Naive B cell (primary cell): ENCODE measurements at regions not wholly inside any gene's neighbourhood (a gene's known extent, or its start where the extent isn't known, plus 50 kb on each side); places are given as distances from the start of the nearest gene placed in this dataset.

Experiments used
- ATAC-seq, 2 donors: fragments of 150-1000 bp; cut with Tn5 transposase; 2 replicates each; pipeline ENCODE4 v1.10.0; 2021; ENCODE audit warnings: low read depth in 2 of 2, mild to moderate bottlenecking in 2 of 2, moderate library complexity in 2 of 2
- DNase-seq: peaks from one replicate; pipeline ENCODE4 v3.0.0; 2022
- H3K27ac Mint-ChIP-seq, 6 donors: one replicate each; pipeline ENCODE4 v1.8.0; 2020 to 2022; ENCODE audit warnings: mild to moderate bottlenecking in 6 of 6, mixed read lengths in 6 of 6, moderate library complexity in 5 of 6, inconsistent platforms in 2 of 6
- H3K27me3 Mint-ChIP-seq, 3 donors: one replicate each; pipeline ENCODE4 v1.8.0; 2021 to 2022; ENCODE audit warnings: mixed read lengths in 3 of 3, mild to moderate bottlenecking in 1 of 3
- H3K36me3 Mint-ChIP-seq, 2 donors: one replicate each; pipeline ENCODE4 v1.8.0; 2020 to 2022; ENCODE audit warnings: mixed read lengths in 2 of 2, inconsistent platforms in 1 of 2, mild to moderate bottlenecking in 1 of 2
- H3K4me1 Mint-ChIP-seq, 3 donors: one replicate each; pipeline ENCODE4 v1.8.0; 2020 to 2022; ENCODE audit warnings: mixed read lengths in 3 of 3, inconsistent platforms in 1 of 3, mild to moderate bottlenecking in 1 of 3, moderate library complexity in 1 of 3
- H3K4me3 Mint-ChIP-seq, 8 donors: one replicate each; pipeline ENCODE4 v1.8.0; 2020 to 2022; ENCODE audit warnings: mild to moderate bottlenecking in 8 of 8, mixed read lengths in 8 of 8, moderate library complexity in 8 of 8, inconsistent platforms in 2 of 8
- H3K9me3 Mint-ChIP-seq, 7 donors: one replicate each; pipeline ENCODE4 v1.8.0; 2020 to 2022; ENCODE audit warnings: mixed read lengths in 7 of 7, mild to moderate bottlenecking in 5 of 7, inconsistent platforms in 2 of 7, moderate library complexity in 1 of 7

- Mint-ChIP-seq H3K4me1 (peaks cover 22 to 41% (median 28%) of the 10 kb centered on the region in 3 donors), H3K4me3 (no peak overlapping the region), H3K36me3 (no peaks in the 10 kb centered on the region), H3K27me3 (peaks cover 0 to under 1% (median 0%) of the 10 kb centered on the region in 3 donors), H3K9me3 (peaks cover 0 to 5% (median 0%) of the 10 kb centered on the region in 7 donors), H3K27ac (peak overlapping the region in 4 of 6 donors; percentile 7 to 92 (median 31))
- ATAC-seq, result peak; percentile 17 to 52
- peak; percentile 14 for DNase-seq
Measured at GRCh38 chr13:36555151-36555986, 118.5 kb upstream of the SERTM1 start.

DNA sequence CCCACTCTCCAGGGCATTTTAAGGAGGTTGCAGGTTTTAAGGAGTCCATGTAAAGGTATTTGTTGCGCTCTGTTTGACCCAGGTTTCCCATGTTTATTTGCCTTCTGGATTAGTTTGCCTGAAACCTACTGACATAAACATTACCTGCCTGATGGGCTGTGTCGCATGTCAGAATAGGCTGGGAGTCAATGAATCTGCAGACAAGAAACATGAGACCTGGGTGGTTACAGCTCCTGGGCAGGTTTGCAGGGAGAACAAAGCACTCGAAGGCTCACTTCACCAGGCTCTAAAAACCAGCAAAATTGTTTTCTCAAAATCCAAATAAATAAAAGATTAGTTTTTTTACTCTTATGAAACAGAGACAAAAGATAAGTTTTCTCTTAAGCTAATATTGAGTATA is 114.4 kb upstream of the SERTM1 start:
- no peaks in the 10 kb centered on the region for H3K9me3 Mint-ChIP-seq
- H3K27me3 Mint-ChIP-seq, result no peaks in the 10 kb centered on the region
- H3K27ac Mint-ChIP-seq, result no peak overlapping the region
- DNase-seq, result no peak
- no peak overlapping the region for H3K4me3 Mint-ChIP-seq
- peaks cover 6 to 9% (median 7%) of the 10 kb centered on the region in 3 donors for H3K4me1 Mint-ChIP-seq
- ATAC-seq, result no peak
- H3K36me3 Mint-ChIP-seq, result no peaks in the 10 kb centered on the region

DNA sequence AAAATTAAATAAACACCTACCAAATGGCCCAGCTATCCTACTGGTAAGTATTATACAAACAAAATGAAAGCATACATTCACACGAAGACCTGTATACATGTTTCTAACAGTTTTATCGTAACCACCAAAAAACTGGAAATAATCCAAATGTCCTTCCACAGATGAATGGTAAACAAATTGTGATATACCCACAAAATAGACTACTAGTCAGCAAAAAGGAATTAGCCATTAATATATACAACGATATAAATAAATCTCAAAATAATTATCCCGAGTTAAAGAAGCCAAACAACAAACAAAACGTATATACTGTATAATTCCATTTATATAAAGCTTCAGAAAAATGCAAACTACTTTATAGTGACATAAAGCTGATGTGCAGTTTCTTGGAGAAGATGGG is 106.3 kb upstream of the SERTM1 start:
- Mint-ChIP-seq H3K27me3 (no peaks in the 10 kb centered on the region), H3K4me3 (no peak overlapping the region), H3K36me3 (no peaks in the 10 kb centered on the region), H3K4me1 (no peaks in the 10 kb centered on the region), H3K9me3 (no peaks in the 10 kb centered on the region), H3K27ac (no peak overlapping the region)
- DNase-seq (no peak), ATAC-seq (no peak)

DNA sequence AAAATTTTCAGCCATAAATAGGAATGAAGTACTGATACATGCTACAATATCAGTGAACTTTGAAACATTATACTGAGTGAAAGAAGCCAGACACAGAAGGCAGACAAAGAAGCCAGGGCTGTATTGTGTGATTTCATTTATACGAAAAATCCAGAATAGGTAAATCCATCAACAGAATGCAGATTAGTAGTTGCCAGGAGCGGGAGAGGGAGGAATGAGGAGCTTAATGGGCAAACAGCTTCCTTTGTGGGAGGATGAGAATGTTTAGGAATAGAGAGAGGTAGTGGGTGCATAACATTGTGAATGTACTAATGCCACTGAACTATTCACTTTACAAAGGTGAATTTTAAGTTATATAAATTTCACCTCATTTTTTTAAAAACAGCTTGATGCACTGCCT is 103.3 kb upstream of the SERTM1 start:
- H3K4me3 Mint-ChIP-seq, result no peak overlapping the region
- ATAC-seq, result no peak
- no peaks in the 10 kb centered on the region for H3K9me3 Mint-ChIP-seq
- no peaks in the 10 kb centered on the region for H3K36me3 Mint-ChIP-seq
- H3K4me1 Mint-ChIP-seq, result no peaks in the 10 kb centered on the region
- H3K27me3 Mint-ChIP-seq, result no peaks in the 10 kb centered on the region
- H3K27ac Mint-ChIP-seq, result no peak overlapping the region
- no peak for DNase-seq

DNA sequence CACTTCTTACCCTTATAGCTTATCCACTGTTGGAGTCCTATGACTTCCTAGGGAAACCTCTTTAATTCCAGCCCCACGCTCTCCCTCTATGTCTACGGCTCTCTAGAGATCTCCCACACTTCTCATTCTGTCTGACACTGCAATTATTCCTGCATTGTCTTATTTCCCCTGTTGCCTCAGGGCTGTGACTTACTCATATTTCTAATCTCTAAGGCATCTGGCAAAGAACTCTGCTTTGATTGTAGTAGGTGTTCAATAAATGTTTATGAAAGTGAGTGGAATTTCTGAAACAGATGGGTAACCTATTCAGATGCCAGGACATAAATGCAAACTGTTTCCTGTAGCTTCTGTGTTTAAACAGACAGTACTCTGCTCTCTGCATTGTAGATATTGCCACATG is 102.4 kb upstream of the SERTM1 start:
- Mint-ChIP-seq H3K36me3 (no peaks in the 10 kb centered on the region), H3K4me1 (no peaks in the 10 kb centered on the region), H3K9me3 (no peaks in the 10 kb centered on the region), H3K4me3 (no peak overlapping the region), H3K27me3 (no peaks in the 10 kb centered on the region), H3K27ac (no peak overlapping the region)
- ATAC-seq (no peak), DNase-seq (no peak)

DNA sequence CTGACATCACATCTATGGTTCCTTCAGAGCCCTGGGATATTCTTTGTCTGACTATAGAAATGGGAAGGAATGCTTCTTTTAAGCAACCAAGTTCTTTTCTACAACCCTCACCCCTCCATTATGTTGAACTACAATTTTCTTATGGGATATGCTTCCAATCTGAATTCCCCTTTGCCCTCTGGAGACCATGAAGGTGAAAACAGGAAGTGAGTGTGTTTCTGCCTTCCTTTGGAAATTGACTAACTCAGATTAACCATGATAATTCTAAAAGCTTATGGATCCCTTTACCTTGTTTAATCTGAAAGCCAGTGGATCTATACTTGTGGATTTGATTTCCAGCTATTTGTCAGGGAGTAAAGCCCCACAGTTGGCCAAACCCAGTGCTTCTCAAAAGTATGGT is 90.8 kb upstream of the SERTM1 start:
- Mint-ChIP-seq H3K36me3 (no peaks in the 10 kb centered on the region), H3K27ac (no peak overlapping the region), H3K4me1 (peaks cover 0 to 2% (median 0%) of the 10 kb centered on the region in 3 donors), H3K27me3 (peaks cover 0 to 5% (median 0%) of the 10 kb centered on the region in 3 donors), H3K9me3 (peaks cover 0 to 9% (median 2%) of the 10 kb centered on the region in 7 donors), H3K4me3 (no peak overlapping the region)
- ATAC-seq (no peak), DNase-seq (no peak)

DNA sequence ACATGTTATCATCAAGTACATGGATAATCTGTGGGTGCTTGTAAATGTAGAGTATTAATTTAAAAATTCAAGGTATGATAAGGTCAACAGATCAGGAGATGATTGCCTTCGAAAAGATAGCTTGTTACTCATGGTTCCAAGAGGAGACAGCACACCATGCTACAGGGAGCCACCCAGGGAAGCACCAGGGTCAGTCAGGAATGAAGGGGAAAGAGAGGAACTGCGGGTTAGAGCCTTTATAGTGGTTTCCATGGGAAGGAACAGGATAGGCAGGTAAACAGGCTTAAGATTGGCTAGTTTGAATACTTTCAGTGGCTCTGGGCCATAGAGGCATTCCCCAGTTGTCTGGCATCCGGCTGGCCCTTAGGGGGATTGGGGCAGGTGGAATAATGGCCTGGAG is 74.2 kb upstream of the SERTM1 start:
- Mint-ChIP-seq H3K9me3 (peaks cover 0 to 9% (median 2%) of the 10 kb centered on the region in 7 donors), H3K4me3 (no peak overlapping the region), H3K27ac (no peak overlapping the region)

DNA sequence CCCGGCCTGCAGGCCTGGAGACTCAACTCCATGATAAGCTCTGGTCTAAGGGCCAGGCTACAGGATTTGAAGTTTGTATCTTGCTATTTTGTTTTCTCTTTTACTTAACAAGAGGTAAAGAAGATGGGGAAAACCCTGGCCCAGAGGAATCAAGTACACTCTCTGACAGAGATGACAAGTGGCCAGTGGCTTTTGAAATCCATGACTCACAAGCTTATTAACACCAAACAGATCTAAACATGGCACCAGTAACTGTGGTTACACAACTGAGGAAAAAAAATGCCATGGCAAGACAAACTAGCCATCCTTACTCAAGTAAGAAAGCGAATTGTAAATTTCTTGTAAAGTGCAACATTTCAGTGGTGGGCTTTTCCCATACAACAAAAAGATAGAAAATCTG is 72.6 kb upstream of the SERTM1 start:
- Mint-ChIP-seq H3K9me3 (peaks cover 0 to 9% (median under 1%) of the 10 kb centered on the region in 7 donors), H3K4me3 (no peak overlapping the region)
- no peak for ATAC-seq

More for the DNA sequence above, 74.2 kb upstream of the SERTM1 start:
- DNase-seq (no peak), ATAC-seq (no peak)
- H3K36me3 Mint-ChIP-seq, result no peaks in the 10 kb centered on the region
- H3K27me3 Mint-ChIP-seq, result no peaks in the 10 kb centered on the region
- H3K4me1 Mint-ChIP-seq, result no peaks in the 10 kb centered on the region

GRCh38 chr13:36606060-36606459 is 67.8 kb upstream of the SERTM1 start:
- DNase-seq (no peak), ATAC-seq (no peak)
- Mint-ChIP-seq H3K36me3 (no peaks in the 10 kb centered on the region), H3K4me1 (no peaks in the 10 kb centered on the region), H3K27ac (no peak overlapping the region), H3K9me3 (peaks cover 0 to 4% (median 0%) of the 10 kb centered on the region in 7 donors), H3K27me3 (no peaks in the 10 kb centered on the region), H3K4me3 (no peak overlapping the region)

More for the DNA sequence above, 72.6 kb upstream of the SERTM1 start:
- H3K36me3 Mint-ChIP-seq, result no peaks in the 10 kb centered on the region
- H3K27me3 Mint-ChIP-seq, result no peaks in the 10 kb centered on the region
- H3K27ac Mint-ChIP-seq, result no peak overlapping the region
- no peak for DNase-seq
- no peaks in the 10 kb centered on the region for H3K4me1 Mint-ChIP-seq

DNA sequence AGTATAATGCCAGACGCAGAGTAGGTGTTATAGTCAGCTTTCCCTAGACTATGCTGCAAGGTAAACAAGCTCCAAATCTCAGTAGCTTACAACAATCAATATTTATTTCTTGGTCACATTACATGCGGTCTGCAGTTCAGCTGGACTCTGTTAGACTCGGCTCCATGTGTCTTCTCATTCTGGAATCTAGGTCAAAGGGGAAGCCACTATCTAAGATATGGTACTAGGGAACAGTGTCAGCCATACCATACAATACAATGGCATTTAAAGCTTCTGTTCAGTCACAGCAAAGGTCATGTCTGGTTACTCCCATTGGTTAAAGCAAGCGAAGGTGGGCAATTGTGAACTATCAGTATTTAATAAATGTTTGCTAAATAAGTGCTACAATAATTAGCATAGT is 65.3 kb upstream of the SERTM1 start:
- DNase-seq (no peak), ATAC-seq (no peak)
- Mint-ChIP-seq H3K27ac (no peak overlapping the region), H3K36me3 (no peaks in the 10 kb centered on the region), H3K9me3 (no peaks in the 10 kb centered on the region), H3K27me3 (no peaks in the 10 kb centered on the region), H3K4me3 (no peak overlapping the region), H3K4me1 (no peaks in the 10 kb centered on the region)

DNA sequence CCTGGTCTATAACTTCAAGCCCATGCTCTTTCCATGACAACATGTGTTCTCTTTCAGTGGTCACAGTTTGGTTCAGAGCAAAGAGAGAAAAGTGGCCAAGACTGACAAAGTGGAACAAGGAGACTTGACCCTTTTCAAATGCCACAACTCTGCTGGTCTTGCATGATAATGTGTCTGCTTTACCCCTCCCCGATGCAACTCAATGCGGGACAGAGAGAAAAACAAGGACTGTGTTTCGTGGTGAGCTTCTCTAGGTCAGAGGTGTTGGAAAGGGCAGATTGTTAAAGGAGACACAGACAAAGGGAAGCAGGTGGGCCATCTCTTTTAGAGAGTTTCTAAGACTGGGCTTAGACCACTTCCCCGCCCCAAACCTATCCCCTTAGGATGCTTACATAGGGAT is 61.6 kb upstream of the SERTM1 start:
- no peak for DNase-seq
- H3K4me3 Mint-ChIP-seq, result no peak overlapping the region
- H3K27ac Mint-ChIP-seq, result no peak overlapping the region
- ATAC-seq, result no peak
- peaks cover 4 to 13% (median 6%) of the 10 kb centered on the region in 3 donors for H3K4me1 Mint-ChIP-seq
- no peaks in the 10 kb centered on the region for H3K27me3 Mint-ChIP-seq
- H3K36me3 Mint-ChIP-seq, result no peaks in the 10 kb centered on the region
- no peaks in the 10 kb centered on the region for H3K9me3 Mint-ChIP-seq

- Mint-ChIP-seq H3K9me3 (peaks cover 0 to 10% (median 0%) of the 10 kb centered on the region in 7 donors), H3K27ac (no peak overlapping the region)
- ATAC-seq, result no peak
Measured at GRCh38 chr13:36616706-36617105, 57.1 kb upstream of the SERTM1 start.

DNA sequence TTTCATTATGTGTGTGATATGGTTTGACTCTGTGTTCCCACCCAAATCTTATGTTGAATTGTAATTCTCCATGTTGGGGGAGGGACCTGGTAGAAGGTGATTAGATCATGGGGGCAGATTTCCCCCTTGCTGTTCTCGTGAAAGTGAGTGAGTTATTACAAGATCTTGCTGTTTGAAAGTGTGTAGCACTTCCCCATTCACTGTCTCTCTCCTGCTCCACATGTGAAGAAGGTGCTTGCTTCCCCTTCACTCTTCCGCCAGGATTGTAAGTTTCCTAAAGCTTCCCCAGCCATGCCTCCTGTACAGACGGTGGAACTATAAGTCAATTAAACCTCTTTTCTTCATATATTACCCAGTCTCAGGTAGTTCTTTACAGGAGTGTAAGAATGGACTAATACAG is 54.3 kb upstream of the SERTM1 start:
- Mint-ChIP-seq H3K36me3 (no peaks in the 10 kb centered on the region), H3K9me3 (peaks cover 0 to 10% (median 0%) of the 10 kb centered on the region in 7 donors), H3K4me1 (peaks cover 4 to 5% (median 4%) of the 10 kb centered on the region in 3 donors), H3K4me3 (no peak overlapping the region), H3K27ac (peak overlapping the region in 1 of 6 donors; percentile 58), H3K27me3 (no peaks in the 10 kb centered on the region)
- no peak for ATAC-seq
- DNase-seq, result no peak

More at GRCh38 chr13:36616706-36617105, 57.1 kb upstream of the SERTM1 start:
- peaks cover 4 to 13% (median 6%) of the 10 kb centered on the region in 3 donors for H3K4me1 Mint-ChIP-seq
- DNase-seq, result no peak
- no peaks in the 10 kb centered on the region for H3K27me3 Mint-ChIP-seq
- H3K4me3 Mint-ChIP-seq, result no peak overlapping the region
- H3K36me3 Mint-ChIP-seq, result no peaks in the 10 kb centered on the region
